ENCODE measurements at regions not wholly inside any gene's neighbourhood (a gene's known extent, or its start where the extent isn't known, plus 50 kb on each side); places are given as distances from the start of the nearest gene placed in this dataset.

DNA sequence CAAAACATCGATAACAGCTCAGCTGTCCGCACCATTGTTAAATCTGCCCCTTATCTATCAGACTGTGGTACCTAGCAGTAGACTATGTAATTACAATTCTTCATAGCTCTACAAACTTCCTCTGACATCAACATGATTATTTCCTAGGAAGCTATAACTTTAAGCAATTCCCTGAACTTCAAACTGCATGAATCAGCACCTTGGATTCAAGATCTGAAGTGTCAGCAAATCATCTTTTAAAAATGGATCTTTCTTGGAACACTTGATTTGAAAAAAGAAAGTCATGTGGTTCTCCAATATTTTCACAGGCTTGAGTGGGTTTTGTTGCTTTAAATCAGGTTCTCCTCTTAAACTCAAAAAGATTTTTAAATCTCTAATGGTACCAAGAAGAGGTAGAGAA, 680.7 kb upstream of the LMCD1 start:
- Histone ChIP-seq H3K27ac (no peak overlapping the region), H3K9me3 (peaks cover 0 to 37% of the 10 kb centered on the region in 2 donors), H3K4me1 (no peaks in the 10 kb centered on the region), H3K4me3 (no peak overlapping the region), H3K27me3 (no peaks in the 10 kb centered on the region), H3K36me3 (no peaks in the 10 kb centered on the region)
- DNase-seq (ENCODE audit: low spot score), result no peak
- TF ChIP-seq, protein P1, sequence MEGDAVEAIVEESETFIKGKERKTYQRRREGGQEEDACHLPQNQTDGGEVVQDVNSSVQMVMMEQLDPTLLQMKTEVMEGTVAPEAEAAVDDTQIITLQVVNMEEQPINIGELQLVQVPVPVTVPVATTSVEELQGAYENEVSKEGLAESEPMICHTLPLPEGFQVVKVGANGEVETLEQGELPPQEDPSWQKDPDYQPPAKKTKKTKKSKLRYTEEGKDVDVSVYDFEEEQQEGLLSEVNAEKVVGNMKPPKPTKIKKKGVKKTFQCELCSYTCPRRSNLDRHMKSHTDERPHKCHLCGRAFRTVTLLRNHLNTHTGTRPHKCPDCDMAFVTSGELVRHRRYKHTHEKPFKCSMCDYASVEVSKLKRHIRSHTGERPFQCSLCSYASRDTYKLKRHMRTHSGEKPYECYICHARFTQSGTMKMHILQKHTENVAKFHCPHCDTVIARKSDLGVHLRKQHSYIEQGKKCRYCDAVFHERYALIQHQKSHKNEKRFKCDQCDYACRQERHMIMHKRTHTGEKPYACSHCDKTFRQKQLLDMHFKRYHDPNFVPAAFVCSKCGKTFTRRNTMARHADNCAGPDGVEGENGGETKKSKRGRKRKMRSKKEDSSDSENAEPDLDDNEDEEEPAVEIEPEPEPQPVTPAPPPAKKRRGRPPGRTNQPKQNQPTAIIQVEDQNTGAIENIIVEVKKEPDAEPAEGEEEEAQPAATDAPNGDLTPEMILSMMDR (IDR thresholded peaks at IDR 0.05), result no peak

DNA sequence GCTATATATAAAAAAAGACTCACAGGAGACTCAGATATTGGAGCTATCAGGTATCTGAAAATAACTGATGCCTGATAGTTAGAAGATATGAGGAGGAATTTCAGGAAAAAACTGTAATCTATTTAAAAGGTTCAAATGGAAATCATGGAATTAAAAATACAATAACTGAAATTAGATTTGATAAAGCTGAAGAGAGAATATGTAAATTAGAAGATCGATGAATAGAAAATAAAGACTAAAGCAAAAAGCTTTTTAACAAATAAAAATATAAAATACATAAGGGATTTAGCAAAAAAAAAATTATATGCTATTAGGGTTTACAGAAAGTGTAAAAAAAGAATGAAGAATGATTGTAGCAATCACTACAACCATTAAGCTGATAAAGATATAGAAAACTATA, 679.8 kb upstream of the LMCD1 start:
- peaks cover 0 to 37% of the 10 kb centered on the region in 2 donors for H3K9me3 ChIP-seq
- H3K27ac ChIP-seq, result no peak overlapping the region
- no peaks in the 10 kb centered on the region for H3K36me3 ChIP-seq
- no peaks in the 10 kb centered on the region for H3K4me1 ChIP-seq
- TF ChIP-seq, protein P1 (IDR thresholded peaks at IDR 0.05), result no peak
- no peak overlapping the region for H3K4me3 ChIP-seq
- no peaks in the 10 kb centered on the region for H3K27me3 ChIP-seq
- no peak for DNase-seq (ENCODE audit: low spot score)

DNA sequence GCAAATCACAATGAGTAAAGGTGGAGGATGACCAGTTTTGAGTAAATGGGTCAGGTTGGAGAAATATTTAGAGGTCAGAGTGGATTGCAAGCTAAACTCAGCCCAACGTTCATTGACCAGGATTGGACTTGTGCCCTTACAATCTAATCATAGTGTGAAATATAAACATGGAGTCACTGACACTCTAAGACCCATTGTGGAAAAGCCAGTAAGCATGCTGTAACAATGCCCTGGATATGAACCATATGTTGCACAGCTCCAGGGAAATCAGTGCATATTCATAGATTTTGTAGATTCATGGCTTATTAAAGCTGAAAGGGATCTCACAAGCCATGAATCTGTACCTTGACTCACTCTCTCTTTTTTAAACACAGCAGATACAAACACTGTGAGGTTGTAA, 660.2 kb upstream of the LMCD1 start:
- TF ChIP-seq, protein P1 (IDR thresholded peaks at IDR 0.05), result no peak
- Histone ChIP-seq H3K4me3 (no peak overlapping the region), H3K4me1 (no peaks in the 10 kb centered on the region), H3K27me3 (no peaks in the 10 kb centered on the region), H3K9me3 (no peaks in the 10 kb centered on the region), H3K27ac (no peak overlapping the region), H3K36me3 (no peaks in the 10 kb centered on the region)
- no peak for DNase-seq (ENCODE audit: low spot score)

DNA sequence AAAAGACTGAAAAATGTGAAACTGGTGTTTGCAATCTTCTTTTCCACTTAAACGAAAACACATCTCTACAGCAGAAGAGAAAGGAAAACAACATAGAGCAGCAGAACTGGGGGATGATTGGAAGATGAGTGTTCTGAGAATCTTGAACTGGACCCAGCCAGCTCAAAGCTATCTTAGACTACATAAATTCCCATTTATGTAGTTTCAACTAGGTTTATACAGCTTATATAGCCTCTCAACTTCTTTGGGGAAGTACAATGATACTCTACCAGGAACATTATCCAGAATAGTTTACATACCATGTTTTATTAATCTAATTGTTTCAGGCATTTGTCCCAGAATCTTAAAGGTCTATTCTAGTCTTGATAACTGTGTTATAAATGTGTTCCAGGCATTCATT, 658.2 kb upstream of the LMCD1 start:
- Histone ChIP-seq H3K27ac (no peak overlapping the region), H3K27me3 (no peaks in the 10 kb centered on the region), H3K9me3 (no peaks in the 10 kb centered on the region), H3K36me3 (no peaks in the 10 kb centered on the region), H3K4me1 (no peaks in the 10 kb centered on the region), H3K4me3 (no peak overlapping the region)
- no peak for DNase-seq (ENCODE audit: low spot score)
- TF ChIP-seq, protein P1 (IDR thresholded peaks at IDR 0.05), result no peak

DNA sequence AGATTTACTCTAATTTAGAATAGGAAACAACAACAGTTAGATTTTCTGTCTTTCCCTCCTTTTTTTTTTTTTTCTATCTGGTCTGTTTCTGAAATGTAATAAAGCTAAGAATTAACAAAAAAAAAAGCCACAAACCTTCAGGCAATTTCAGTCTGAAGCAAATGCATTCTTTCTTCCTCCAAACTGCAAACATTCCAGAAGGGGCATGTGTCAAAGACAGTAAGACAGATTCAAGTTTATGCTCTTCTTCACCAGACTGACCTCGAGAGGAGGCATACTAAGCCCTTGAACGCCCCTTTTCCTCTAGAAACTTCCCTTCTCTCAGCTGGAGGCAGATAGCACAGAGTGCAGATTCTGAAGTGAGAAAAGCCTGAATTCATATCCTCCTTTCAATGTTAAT, 654.6 kb upstream of the LMCD1 start:
- Histone ChIP-seq H3K27ac (no peak overlapping the region), H3K4me3 (no peak overlapping the region), H3K9me3 (no peaks in the 10 kb centered on the region), H3K27me3 (no peaks in the 10 kb centered on the region), H3K36me3 (no peaks in the 10 kb centered on the region), H3K4me1 (no peaks in the 10 kb centered on the region)
- TF ChIP-seq, protein P1 (IDR thresholded peaks at IDR 0.05), result no peak
- no peak for DNase-seq (ENCODE audit: low spot score)

DNA sequence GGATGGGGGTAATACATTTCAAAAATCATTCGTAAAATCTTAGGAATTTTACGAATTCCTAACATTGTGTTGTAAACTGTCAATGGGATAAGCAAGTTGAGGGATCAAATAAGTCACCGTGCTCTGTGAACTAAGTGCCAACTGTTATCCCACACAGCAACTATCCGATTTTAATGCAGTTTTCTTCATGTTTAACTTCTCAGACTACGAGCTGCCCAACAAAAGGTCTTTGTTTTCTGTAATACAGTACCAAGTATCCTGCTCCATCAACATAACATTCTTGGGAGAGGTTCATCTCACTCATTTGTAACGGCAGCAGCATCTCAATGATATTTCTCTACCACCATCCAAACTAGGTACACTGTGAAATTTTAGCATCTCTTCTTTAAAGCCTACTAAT, 654.1 kb upstream of the LMCD1 start:
- no peaks in the 10 kb centered on the region for H3K9me3 ChIP-seq
- TF ChIP-seq, protein P1 (IDR thresholded peaks at IDR 0.05), result no peak
- no peaks in the 10 kb centered on the region for H3K4me1 ChIP-seq
- H3K36me3 ChIP-seq, result no peaks in the 10 kb centered on the region
- no peak overlapping the region for H3K27ac ChIP-seq
- H3K4me3 ChIP-seq, result no peak overlapping the region
- H3K27me3 ChIP-seq, result no peaks in the 10 kb centered on the region
- DNase-seq (ENCODE audit: low spot score), result no peak
